HCT116 (cell line): ENCODE measurements at regions not wholly inside any gene's neighbourhood (a gene's known extent, or its start where the extent isn't known, plus 50 kb on each side); places are given as distances from the start of the nearest gene placed in this dataset.

Experiments used
- ATAC-seq: fragments of 200-7000 bp; cut with Tn5 transposase; 2 replicates; pipeline ENCODE4 v1.9.1; 2020; ENCODE audit warnings: mild to moderate bottlenecking, moderate library complexity
- BruUV-seq: library from RNA; stranded (reverse); fragments of 400-500 nt; replicated peaks from 2 replicates; lab custom pipeline; 2021; lab: Mats Ljungman, UMichigan
- CTCF ChIA-PET: fragments of 300-600 bp; sonication (Branson Sonifier 250); formaldehyde crosslinking; loops from one replicate; lab custom pipeline; 2021; ENCODE audit warnings: antibody characterized with exemption; lab: Charles Lee
- POLR2A ChIA-PET: fragments of 300-600, 350-600 bp; sonication (Branson Sonifier 250); formaldehyde crosslinking; loops from one replicate; lab custom pipeline; 2021; ENCODE audit warnings: antibody characterized with exemption; lab: Charles Lee
- RAD21 ChIA-PET, 2 experiments: fragments of 300-600 bp; sonication (Branson Sonifier 250); formaldehyde crosslinking; loops; one replicate each; lab custom pipeline; 2023; ENCODE audit warnings: low total read pairs in 2 of 2; ENCODE audit not compliant: uncharacterized antibody in 2 of 2, unreplicated experiment in 2 of 2, low non-redundant PET in 1 of 2; lab: Charles Lee
- DNase-seq: peaks from one replicate; pipeline ENCODE4 v3.0.0-alpha.2; 2010; ENCODE audit warnings: low read depth, low spot score
- H2AFZ ChIP-seq: fragments of 200-600 bp; shearing (Covaris generic), sonication (generic); 2 replicates; pipeline ENCODE4 v1.6.1; 2017; ENCODE audit warnings: low read depth, mixed run types, mixed read lengths, antibody characterized with exemption, low read length; ENCODE audit not compliant: poor library complexity, severe bottlenecking
- H3K27ac ChIP-seq: 2 replicates; pipeline ENCODE4 v1.5.1; 2012; ENCODE audit warnings: low read depth, low read length
- H3K27me3 ChIP-seq: fragments of 200-600 bp; sonication (generic); 2 replicates; pipeline ENCODE4 v1.6.1; 2016; ENCODE audit warnings: mixed run types, low read length, mixed read lengths; ENCODE audit not compliant: insufficient read depth
- H3K36me3 ChIP-seq, 2 experiments: fragments of 200-500 bp in 1 of 2; fragments of 200-600 bp in 1 of 2; sonication (Bioruptor generic) in 1 of 2; sonication (generic) in 1 of 2; 2 replicates each; pipeline versions ENCODE4 v1.5.1 to v1.6.1; 2014 to 2016; ENCODE audit warnings: low read length in 2 of 2, inconsistent platforms in 1 of 2, mixed read lengths in 1 of 2, mixed run types in 1 of 2; ENCODE audit not compliant: insufficient read depth in 2 of 2, control insufficient read depth in 1 of 2
- H3K4me1 ChIP-seq, 2 experiments: fragments of 200-600 bp in 1 of 2; sonication (generic) in 1 of 2; 2 replicates each; pipeline versions ENCODE4 v1.5.1 to v1.6.1; 2012 to 2017; ENCODE audit warnings: low read length in 2 of 2, inconsistent platforms in 1 of 2, mild to moderate bottlenecking in 1 of 2, mixed read lengths in 1 of 2, mixed run types in 1 of 2, moderate library complexity in 1 of 2; ENCODE audit not compliant: insufficient read depth in 2 of 2, control insufficient read depth in 1 of 2
- H3K4me2 ChIP-seq: fragments of 200-600 bp; sonication (generic); 2 replicates; pipeline ENCODE4 v1.6.1; 2017; ENCODE audit warnings: mixed run types, low read length, mixed read lengths
- H3K4me3 ChIP-seq, 2 experiments: fragments of 200-600 bp in 1 of 2; sonication (generic) in 1 of 2; replicated peaks in 1 of 2; 2 replicates each; pipeline ENCODE4 v1.5.1; 2011 to 2016; ENCODE audit warnings: low read length in 2 of 2, control low read depth in 1 of 2, low read depth in 1 of 2, mild to moderate bottlenecking in 1 of 2, mixed read lengths in 1 of 2, mixed run types in 1 of 2
- H3K79me2 ChIP-seq: fragments of 200-600 bp; sonication (generic); 2 replicates; pipeline ENCODE4 v1.6.1; 2017; ENCODE audit warnings: mild to moderate bottlenecking, mixed run types, low read length, moderate library complexity, mixed read lengths; ENCODE audit not compliant: insufficient read depth
- H3K9ac ChIP-seq: fragments of 200-600 bp; sonication (generic); 2 replicates; pipeline ENCODE4 v1.6.1; 2016; ENCODE audit warnings: low read length, mixed read lengths
- H3K9me2 ChIP-seq: fragments of 200-600 bp; sonication (generic), shearing (Covaris generic); 2 replicates; pipeline ENCODE4 v1.6.1; 2017; ENCODE audit warnings: mixed run types, mild to moderate bottlenecking, moderate library complexity; ENCODE audit not compliant: insufficient read depth
- H3K9me3 ChIP-seq, 2 experiments: fragments of 200-500 bp in 1 of 2; fragments of 200-600 bp in 1 of 2; sonication (Bioruptor generic) in 1 of 2; sonication (generic) in 1 of 2; 2 replicates each; pipeline ENCODE4 v1.6.1; 2014 to 2017; ENCODE audit warnings: low read length in 2 of 2, mixed read lengths in 2 of 2, inconsistent platforms in 1 of 2, low read depth in 1 of 2, mild to moderate bottlenecking in 1 of 2, mixed run types in 1 of 2, moderate library complexity in 1 of 2; ENCODE audit not compliant: control insufficient read depth in 1 of 2, insufficient read depth in 1 of 2
- H4K20me1 ChIP-seq: fragments of 200-600 bp; sonication (generic), shearing (Covaris generic); 2 replicates; pipeline ENCODE4 v1.6.1; 2017; ENCODE audit warnings: mixed run types, mild to moderate bottlenecking, moderate library complexity; ENCODE audit not compliant: insufficient read depth
- CBX3 ChIP-seq: IDR thresholded peaks from 2 replicates; pipeline ENCODE4 v1.6.1; 2012; ENCODE audit warnings: low read depth
- EGR1 ChIP-seq: IDR thresholded peaks from 2 replicates; pipeline ENCODE4 v1.6.1; 2012; ENCODE audit warnings: low read depth
- EZH2phosphoT487 ChIP-seq: fragments of 200-600 bp; IDR thresholded peaks from 2 replicates; pipeline ENCODE4 v1.6.1; 2018; ENCODE audit warnings: antibody characterized with exemption, borderline replicate concordance
- JUND ChIP-seq: IDR thresholded peaks from 2 replicates; pipeline ENCODE4 v1.6.1; 2012
- POLR2A ChIP-seq: IDR thresholded peaks from 2 replicates; pipeline ENCODE4 v1.7.0; 2011; ENCODE audit warnings: borderline replicate concordance; ENCODE audit not compliant: insufficient read depth, insufficient read length; ENCODE audit errors: extremely low read depth
- POLR2AphosphoS5 ChIP-seq: IDR thresholded peaks from 2 replicates; pipeline ENCODE4 v1.6.1; 2011; ENCODE audit warnings: mild to moderate bottlenecking, low read depth, low read length, moderate library complexity
- RAD21 ChIP-seq: IDR thresholded peaks from 2 replicates; pipeline ENCODE4 v1.6.1; 2012; ENCODE audit warnings: low read depth, mild to moderate bottlenecking
- REST ChIP-seq: IDR thresholded peaks from 2 replicates; pipeline ENCODE4 v1.6.1; 2012; ENCODE audit warnings: low read depth
- SP1 ChIP-seq: IDR thresholded peaks from 2 replicates; pipeline ENCODE4 v1.6.1; 2012; ENCODE audit warnings: low read depth
- YY1 ChIP-seq: IDR thresholded peaks from 2 replicates; pipeline ENCODE4 v1.6.1; 2011; ENCODE audit warnings: low read length, low read depth, moderate library complexity, mild to moderate bottlenecking; ENCODE audit not compliant: insufficient replicate concordance; ENCODE audit errors: extremely low read depth
- intact Hi-C: fragments of 100-400 bp; cut with micrococcal nuclease; formaldehyde crosslinking; loops from 2 replicates; pipeline ENCODE4 v1.10.0; 2022
- TF ChIP-seq, protein P1 (sequence below): IDR thresholded peaks from 2 replicates; pipeline ENCODE4 v1.6.1; 2012
- TF ChIP-seq, protein P2 (sequence below): IDR thresholded peaks from 2 replicates; pipeline ENCODE4 v1.6.1; 2011; ENCODE audit warnings: mild to moderate bottlenecking, low read length, moderate library complexity; ENCODE audit not compliant: insufficient replicate concordance; ENCODE audit errors: extremely low read depth

- H3K79me2 ChIP-seq, result no peaks in the 10 kb centered on the region
- ATAC-seq (no peak), DNase-seq (no peak)
- no peaks in the 10 kb centered on the region for H4K20me1 ChIP-seq
- no peaks in the 10 kb centered on the region for H3K9me3 ChIP-seq
- H3K36me3 ChIP-seq, result no peaks in the 10 kb centered on the region
- no peaks in the 10 kb centered on the region for H3K9me2 ChIP-seq
- H3K4me2 ChIP-seq, result no peak overlapping the region
- no peaks in the 10 kb centered on the region for H3K4me1 ChIP-seq
- ChIA-PET POLR2A (interaction anchor here (0.7 kb wide), 1 partner anchor 40 kb away, joined by 3 read pairs; no protein-coding TSS in a partner anchor), CTCF (no interaction called here), RAD21 (no interaction called here)
- no TSS peak for BruUV-seq
- intact Hi-C loops, result no loop called here
- no peak overlapping the region for H3K9ac ChIP-seq
- no peak overlapping the region for H2AFZ ChIP-seq
- no peak overlapping the region for H3K27ac ChIP-seq
- H3K27me3 ChIP-seq, result peaks cover 4% of the 10 kb centered on the region; the same call in 1 of the 2 replicates
- TF ChIP-seq POLR2A (no peak), CBX3 (no peak), EZH2phosphoT487 (no peak), EGR1 (no peak), RAD21 (no peak), JUND (no peak), SP1 (no peak), REST (no peak), YY1 (no peak), POLR2AphosphoS5 (no peak)
- TF ChIP-seq, protein P1, sequence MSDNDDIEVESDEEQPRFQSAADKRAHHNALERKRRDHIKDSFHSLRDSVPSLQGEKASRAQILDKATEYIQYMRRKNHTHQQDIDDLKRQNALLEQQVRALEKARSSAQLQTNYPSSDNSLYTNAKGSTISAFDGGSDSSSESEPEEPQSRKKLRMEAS, result no peak
- TF ChIP-seq, protein P2, sequence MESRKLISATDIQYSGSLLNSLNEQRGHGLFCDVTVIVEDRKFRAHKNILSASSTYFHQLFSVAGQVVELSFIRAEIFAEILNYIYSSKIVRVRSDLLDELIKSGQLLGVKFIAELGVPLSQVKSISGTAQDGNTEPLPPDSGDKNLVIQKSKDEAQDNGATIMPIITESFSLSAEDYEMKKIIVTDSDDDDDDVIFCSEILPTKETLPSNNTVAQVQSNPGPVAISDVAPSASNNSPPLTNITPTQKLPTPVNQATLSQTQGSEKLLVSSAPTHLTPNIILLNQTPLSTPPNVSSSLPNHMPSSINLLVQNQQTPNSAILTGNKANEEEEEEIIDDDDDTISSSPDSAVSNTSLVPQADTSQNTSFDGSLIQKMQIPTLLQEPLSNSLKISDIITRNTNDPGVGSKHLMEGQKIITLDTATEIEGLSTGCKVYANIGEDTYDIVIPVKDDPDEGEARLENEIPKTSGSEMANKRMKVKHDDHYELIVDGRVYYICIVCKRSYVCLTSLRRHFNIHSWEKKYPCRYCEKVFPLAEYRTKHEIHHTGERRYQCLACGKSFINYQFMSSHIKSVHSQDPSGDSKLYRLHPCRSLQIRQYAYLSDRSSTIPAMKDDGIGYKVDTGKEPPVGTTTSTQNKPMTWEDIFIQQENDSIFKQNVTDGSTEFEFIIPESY, result no peak
- no peak overlapping the region for H3K4me3 ChIP-seq
These were observed 271.9 kb upstream of the OPRM1 start for GRCh38 chr6:153767127-153767526.
